ENCODE measurements at regions not wholly inside any gene's neighbourhood (a gene's known extent, or its start where the extent isn't known, plus 50 kb on each side); places are given as distances from the start of the nearest gene placed in this dataset.

DNA sequence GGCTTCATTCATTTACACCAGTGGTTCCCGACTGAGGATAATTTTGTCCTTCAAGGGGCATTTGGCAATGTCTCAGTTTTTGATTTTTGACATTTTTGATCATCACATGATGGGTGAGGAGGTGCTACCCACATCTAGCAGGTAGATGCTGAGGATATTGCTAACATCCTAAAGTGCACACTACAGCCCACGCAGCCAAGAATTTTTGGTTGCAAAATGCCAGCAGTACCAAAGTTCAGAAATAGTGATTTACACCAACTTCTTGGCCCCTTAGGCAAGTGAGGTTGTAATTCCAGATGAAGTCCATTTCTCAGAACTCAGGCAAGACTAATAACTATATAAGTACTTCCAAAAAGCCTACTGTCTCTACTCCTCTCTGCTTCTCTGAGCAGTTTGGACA is 80.1 kb upstream of the TSHZ2 start:
- H3K27me3 ChIP-seq (replicated peaks; ENCODE audit: insufficient read depth, low read depth, low read length, poor library complexity) = no peaks in the 10 kb centered on the region
- H3K36me3 ChIP-seq (ENCODE audit: insufficient read depth, low read length, poor library complexity, severe bottlenecking) = no peaks in the 10 kb centered on the region
- DNase-seq (ENCODE audit: low spot score) = no peak
- no TSS peak for BruUV-seq (replicated peaks)
- no peaks in the 10 kb centered on the region for H3K4me1 ChIP-seq (ENCODE audit: insufficient read depth, low read length, poor library complexity, severe bottlenecking)
- no peaks in the 10 kb centered on the region for H3K9me3 ChIP-seq (ENCODE audit: low read depth, low read length, poor library complexity, severe bottlenecking)
- H3K27ac ChIP-seq (ENCODE audit: low read depth, low read length, poor library complexity, severe bottlenecking) = no peak overlapping the region
- POLR2A ChIA-PET (ENCODE audit: low non-redundant PET) = interaction anchor here (0.8 kb wide), 1 partner anchor 691 kb away, joined by 4 read pairs; no protein-coding TSS in a partner anchor
- intact Hi-C loops (cut with micrococcal nuclease; ENCODE audit: unreplicated experiment) = no loop called here
- H3K4me3 ChIP-seq (ENCODE audit: low read depth, low read length, poor library complexity, severe bottlenecking) = no peak overlapping the region
- TF ChIP-seq EZH2 (IDR thresholded peaks at IDR 0.05; ENCODE audit: borderline replicate concordance, low read depth, low read length, poor library complexity, severe bottlenecking) = no peak
- TF ChIP-seq, protein P1, sequence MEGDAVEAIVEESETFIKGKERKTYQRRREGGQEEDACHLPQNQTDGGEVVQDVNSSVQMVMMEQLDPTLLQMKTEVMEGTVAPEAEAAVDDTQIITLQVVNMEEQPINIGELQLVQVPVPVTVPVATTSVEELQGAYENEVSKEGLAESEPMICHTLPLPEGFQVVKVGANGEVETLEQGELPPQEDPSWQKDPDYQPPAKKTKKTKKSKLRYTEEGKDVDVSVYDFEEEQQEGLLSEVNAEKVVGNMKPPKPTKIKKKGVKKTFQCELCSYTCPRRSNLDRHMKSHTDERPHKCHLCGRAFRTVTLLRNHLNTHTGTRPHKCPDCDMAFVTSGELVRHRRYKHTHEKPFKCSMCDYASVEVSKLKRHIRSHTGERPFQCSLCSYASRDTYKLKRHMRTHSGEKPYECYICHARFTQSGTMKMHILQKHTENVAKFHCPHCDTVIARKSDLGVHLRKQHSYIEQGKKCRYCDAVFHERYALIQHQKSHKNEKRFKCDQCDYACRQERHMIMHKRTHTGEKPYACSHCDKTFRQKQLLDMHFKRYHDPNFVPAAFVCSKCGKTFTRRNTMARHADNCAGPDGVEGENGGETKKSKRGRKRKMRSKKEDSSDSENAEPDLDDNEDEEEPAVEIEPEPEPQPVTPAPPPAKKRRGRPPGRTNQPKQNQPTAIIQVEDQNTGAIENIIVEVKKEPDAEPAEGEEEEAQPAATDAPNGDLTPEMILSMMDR (conservative IDR thresholded peaks at IDR 0.05; ENCODE audit: low read depth, low read length) = no peak
- CTCF ChIA-PET = no interaction called here

DNA sequence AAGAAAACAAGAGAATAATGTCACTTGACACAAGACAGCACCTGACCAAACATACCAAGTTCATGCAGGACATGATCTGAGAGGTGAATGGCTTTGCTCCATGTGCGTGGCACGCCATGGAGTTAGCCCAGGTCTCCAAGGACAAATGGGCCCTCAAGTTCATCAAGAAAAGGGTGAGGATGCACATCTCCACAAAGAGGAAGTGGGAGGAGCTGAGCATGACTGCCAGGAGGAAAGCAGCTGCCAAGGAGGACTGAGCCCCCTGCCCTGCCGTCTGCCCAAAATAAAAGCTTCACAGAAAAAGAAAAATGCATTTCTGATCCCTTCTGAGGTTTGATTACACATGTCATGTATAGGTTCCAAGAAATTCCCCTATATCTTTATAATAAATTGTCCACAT is 82.0 kb upstream of the TSHZ2 start:
- TF ChIP-seq, protein P1 (conservative IDR thresholded peaks at IDR 0.05; ENCODE audit: low read depth, low read length) = no peak
- TF ChIP-seq EZH2 (IDR thresholded peaks at IDR 0.05; ENCODE audit: borderline replicate concordance, low read depth, low read length, poor library complexity, severe bottlenecking) = no peak
- POLR2A ChIA-PET (ENCODE audit: low non-redundant PET) = no interaction called here
- intact Hi-C loops (cut with micrococcal nuclease; ENCODE audit: unreplicated experiment) = no loop called here
- DNase-seq (ENCODE audit: low spot score) = no peak
- H3K4me1 ChIP-seq (ENCODE audit: insufficient read depth, low read length, poor library complexity, severe bottlenecking) = no peaks in the 10 kb centered on the region
- no peaks in the 10 kb centered on the region for H3K9me3 ChIP-seq (ENCODE audit: low read depth, low read length, poor library complexity, severe bottlenecking)
- H3K4me3 ChIP-seq (ENCODE audit: low read depth, low read length, poor library complexity, severe bottlenecking) = no peak overlapping the region
- no peak overlapping the region for H3K27ac ChIP-seq (ENCODE audit: low read depth, low read length, poor library complexity, severe bottlenecking)
- CTCF ChIA-PET = no interaction called here
- BruUV-seq (replicated peaks) = no TSS peak
- no peaks in the 10 kb centered on the region for H3K27me3 ChIP-seq (replicated peaks; ENCODE audit: insufficient read depth, low read depth, low read length, poor library complexity)
- no peaks in the 10 kb centered on the region for H3K36me3 ChIP-seq (ENCODE audit: insufficient read depth, low read length, poor library complexity, severe bottlenecking)

DNA sequence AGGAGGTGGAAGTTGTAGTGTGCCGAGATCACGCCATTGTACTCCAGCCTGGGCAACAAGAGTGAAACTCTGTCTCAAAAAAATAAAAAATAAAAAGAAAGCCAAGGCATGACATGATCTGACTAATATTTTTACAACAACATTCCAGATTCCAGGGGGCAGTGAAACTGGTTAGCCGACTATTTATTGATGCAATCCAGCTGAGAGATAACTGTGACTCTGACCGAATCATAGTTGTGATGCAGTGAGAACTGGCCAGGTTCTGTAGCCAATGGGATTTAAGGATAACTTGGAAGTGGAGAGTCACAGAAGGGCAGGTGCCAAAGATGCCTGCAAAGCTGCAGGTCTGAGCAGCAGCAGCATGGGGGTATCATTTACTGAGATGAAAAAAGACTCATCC is 82.9 kb upstream of the TSHZ2 start:
- CTCF ChIA-PET = no interaction called here
- TF ChIP-seq, protein P1 (conservative IDR thresholded peaks at IDR 0.05; ENCODE audit: low read depth, low read length) = no peak
- no peak for TF ChIP-seq EZH2 (IDR thresholded peaks at IDR 0.05; ENCODE audit: borderline replicate concordance, low read depth, low read length, poor library complexity, severe bottlenecking)
- Histone ChIP-seq H3K9me3 (ENCODE audit: low read depth, low read length, poor library complexity, severe bottlenecking) (no peaks in the 10 kb centered on the region), H3K27ac (ENCODE audit: low read depth, low read length, poor library complexity, severe bottlenecking) (no peak overlapping the region), H3K36me3 (ENCODE audit: insufficient read depth, low read length, poor library complexity, severe bottlenecking) (no peaks in the 10 kb centered on the region), H3K4me3 (ENCODE audit: low read depth, low read length, poor library complexity, severe bottlenecking) (no peak overlapping the region), H3K27me3 (replicated peaks; ENCODE audit: insufficient read depth, low read depth, low read length, poor library complexity) (no peaks in the 10 kb centered on the region), H3K4me1 (ENCODE audit: insufficient read depth, low read length, poor library complexity, severe bottlenecking) (no peaks in the 10 kb centered on the region)
- BruUV-seq (replicated peaks) = no TSS peak
- DNase-seq (ENCODE audit: low spot score) = no peak
- intact Hi-C loops (cut with micrococcal nuclease; ENCODE audit: unreplicated experiment) = no loop called here
- POLR2A ChIA-PET (ENCODE audit: low non-redundant PET) = no interaction called here
